Activated naive CD4-positive, alpha-beta T cell treated with anti-CD3 and anti-CD28 coated beads, Interleukin-2, amount 50 U/mL, for 24 hours (primary cell): ENCODE measurements at regions not wholly inside any gene's neighbourhood (a gene's known extent, or its start where the extent isn't known, plus 50 kb on each side); places are given as distances from the start of the nearest gene placed in this dataset.

Source experiments
- H3K27ac Mint-ChIP-seq: one replicate; pipeline ENCODE4 v1.8.0; 2021; ENCODE audit warnings: mild to moderate bottlenecking, mixed read lengths
- H3K27me3 Mint-ChIP-seq: one replicate; pipeline ENCODE4 v1.8.0; 2021; ENCODE audit warnings: mixed read lengths
- H3K36me3 Mint-ChIP-seq: one replicate; pipeline ENCODE4 v1.8.0; 2021; ENCODE audit warnings: mixed read lengths
- H3K4me1 Mint-ChIP-seq: one replicate; pipeline ENCODE4 v1.8.0; 2021; ENCODE audit warnings: mixed read lengths
- H3K4me3 Mint-ChIP-seq: one replicate; pipeline ENCODE4 v1.8.0; 2021; ENCODE audit warnings: mild to moderate bottlenecking, mixed read lengths
- H3K9me3 Mint-ChIP-seq: one replicate; pipeline ENCODE4 v1.8.0; 2021; ENCODE audit warnings: mixed read lengths

GRCh38 chr5:117461966-117462365 is 887.3 kb upstream of the SEMA6A start:
- no peaks in the 10 kb centered on the region for H3K9me3 Mint-ChIP-seq
- H3K4me1 Mint-ChIP-seq, result no peaks in the 10 kb centered on the region
- no peak overlapping the region for H3K27ac Mint-ChIP-seq
- H3K4me3 Mint-ChIP-seq, result no peak overlapping the region
- no peaks in the 10 kb centered on the region for H3K27me3 Mint-ChIP-seq
- no peaks in the 10 kb centered on the region for H3K36me3 Mint-ChIP-seq

GRCh38 chr5:117461403-117461802 is 886.8 kb upstream of the SEMA6A start:
- no peaks in the 10 kb centered on the region for H3K27me3 Mint-ChIP-seq
- no peaks in the 10 kb centered on the region for H3K4me1 Mint-ChIP-seq
- no peaks in the 10 kb centered on the region for H3K36me3 Mint-ChIP-seq

GRCh38 chr5:117457656-117458055 is 883.0 kb upstream of the SEMA6A start:
- no peaks in the 10 kb centered on the region for H3K9me3 Mint-ChIP-seq
- H3K27me3 Mint-ChIP-seq, result peaks cover 3% of the 10 kb centered on the region
- H3K36me3 Mint-ChIP-seq, result no peaks in the 10 kb centered on the region
- H3K4me1 Mint-ChIP-seq, result peaks cover 3% of the 10 kb centered on the region
- H3K27ac Mint-ChIP-seq, result no peak overlapping the region
- H3K4me3 Mint-ChIP-seq, result no peak overlapping the region

More at GRCh38 chr5:117461403-117461802, 886.8 kb upstream of the SEMA6A start:
- no peak overlapping the region for H3K4me3 Mint-ChIP-seq
- no peak overlapping the region for H3K27ac Mint-ChIP-seq
- H3K9me3 Mint-ChIP-seq, result no peaks in the 10 kb centered on the region

- H3K9me3 Mint-ChIP-seq, result no peaks in the 10 kb centered on the region
- H3K4me3 Mint-ChIP-seq, result no peak overlapping the region
- H3K27me3 Mint-ChIP-seq, result peaks cover 3% of the 10 kb centered on the region
- peaks cover 3% of the 10 kb centered on the region for H3K4me1 Mint-ChIP-seq
- no peaks in the 10 kb centered on the region for H3K36me3 Mint-ChIP-seq
- no peak overlapping the region for H3K27ac Mint-ChIP-seq
These were observed 882.3 kb upstream of the SEMA6A start for GRCh38 chr5:117456866-117457470.

- Mint-ChIP-seq H3K27ac (no peak overlapping the region), H3K4me3 (no peak overlapping the region), H3K4me1 (peaks cover 3% of the 10 kb centered on the region), H3K27me3 (peaks cover 3% of the 10 kb centered on the region), H3K36me3 (no peaks in the 10 kb centered on the region), H3K9me3 (no peaks in the 10 kb centered on the region)
These were observed 880.9 kb upstream of the SEMA6A start for GRCh38 chr5:117455236-117456233.

GRCh38 chr5:117454716-117455212 is 880.1 kb upstream of the SEMA6A start:
- Mint-ChIP-seq H3K9me3 (no peaks in the 10 kb centered on the region), H3K27me3 (peaks cover 3% of the 10 kb centered on the region), H3K4me3 (no peak overlapping the region), H3K36me3 (no peaks in the 10 kb centered on the region), H3K4me1 (peaks cover 3% of the 10 kb centered on the region), H3K27ac (no peak overlapping the region)

GRCh38 chr5:117436846-117437245 is 862.2 kb upstream of the SEMA6A start:
- no peak overlapping the region for H3K27ac Mint-ChIP-seq
- H3K36me3 Mint-ChIP-seq, result no peaks in the 10 kb centered on the region
- no peaks in the 10 kb centered on the region for H3K4me1 Mint-ChIP-seq

GRCh38 chr5:117435203-117435602 is 860.6 kb upstream of the SEMA6A start:
- H3K4me1 Mint-ChIP-seq, result no peaks in the 10 kb centered on the region
- peaks cover 8% of the 10 kb centered on the region for H3K9me3 Mint-ChIP-seq
- no peaks in the 10 kb centered on the region for H3K27me3 Mint-ChIP-seq
- H3K36me3 Mint-ChIP-seq, result no peaks in the 10 kb centered on the region
- H3K4me3 Mint-ChIP-seq, result no peak overlapping the region
- no peak overlapping the region for H3K27ac Mint-ChIP-seq

More at GRCh38 chr5:117436846-117437245, 862.2 kb upstream of the SEMA6A start:
- no peaks in the 10 kb centered on the region for H3K27me3 Mint-ChIP-seq
- H3K9me3 Mint-ChIP-seq, result peaks cover 8% of the 10 kb centered on the region
- no peak overlapping the region for H3K4me3 Mint-ChIP-seq

GRCh38 chr5:117434254-117434653 is 859.6 kb upstream of the SEMA6A start:
- peaks cover 8% of the 10 kb centered on the region for H3K9me3 Mint-ChIP-seq

GRCh38 chr5:117433818-117434217 is 859.2 kb upstream of the SEMA6A start:
- Mint-ChIP-seq H3K4me1 (no peaks in the 10 kb centered on the region), H3K27ac (no peak overlapping the region), H3K4me3 (no peak overlapping the region), H3K36me3 (no peaks in the 10 kb centered on the region), H3K27me3 (no peaks in the 10 kb centered on the region), H3K9me3 (peaks cover 7% of the 10 kb centered on the region)

More at GRCh38 chr5:117434254-117434653, 859.6 kb upstream of the SEMA6A start:
- Mint-ChIP-seq H3K27me3 (no peaks in the 10 kb centered on the region), H3K4me3 (no peak overlapping the region), H3K4me1 (no peaks in the 10 kb centered on the region), H3K36me3 (no peaks in the 10 kb centered on the region), H3K27ac (no peak overlapping the region)

GRCh38 chr5:117431091-117431490 is 856.5 kb upstream of the SEMA6A start:
- H3K36me3 Mint-ChIP-seq, result no peaks in the 10 kb centered on the region
- H3K27me3 Mint-ChIP-seq, result no peaks in the 10 kb centered on the region
- H3K4me3 Mint-ChIP-seq, result no peak overlapping the region
- H3K27ac Mint-ChIP-seq, result no peak overlapping the region
- no peaks in the 10 kb centered on the region for H3K4me1 Mint-ChIP-seq
- peaks cover 4% of the 10 kb centered on the region for H3K9me3 Mint-ChIP-seq

- H3K27ac Mint-ChIP-seq, result no peak overlapping the region
- no peaks in the 10 kb centered on the region for H3K36me3 Mint-ChIP-seq
- no peaks in the 10 kb centered on the region for H3K27me3 Mint-ChIP-seq
- no peaks in the 10 kb centered on the region for H3K4me1 Mint-ChIP-seq
- H3K4me3 Mint-ChIP-seq, result no peak overlapping the region
- peaks cover 7% of the 10 kb centered on the region for H3K9me3 Mint-ChIP-seq
These were observed 850.5 kb upstream of the SEMA6A start for GRCh38 chr5:117425163-117425562.

- Mint-ChIP-seq H3K4me3 (no peak overlapping the region), H3K9me3 (peaks cover 7% of the 10 kb centered on the region), H3K36me3 (no peaks in the 10 kb centered on the region), H3K27ac (no peak overlapping the region), H3K27me3 (no peaks in the 10 kb centered on the region), H3K4me1 (no peaks in the 10 kb centered on the region)
These were observed 849.9 kb upstream of the SEMA6A start for GRCh38 chr5:117424559-117424958.

GRCh38 chr5:117417501-117417900 is 842.9 kb upstream of the SEMA6A start:
- H3K4me3 Mint-ChIP-seq, result no peak overlapping the region
- no peaks in the 10 kb centered on the region for H3K27me3 Mint-ChIP-seq
- peaks cover 13% of the 10 kb centered on the region for H3K9me3 Mint-ChIP-seq
- no peaks in the 10 kb centered on the region for H3K4me1 Mint-ChIP-seq
- no peak overlapping the region for H3K27ac Mint-ChIP-seq
- H3K36me3 Mint-ChIP-seq, result no peaks in the 10 kb centered on the region

GRCh38 chr5:117414926-117415325 is 840.3 kb upstream of the SEMA6A start:
- Mint-ChIP-seq H3K36me3 (no peaks in the 10 kb centered on the region), H3K4me1 (no peaks in the 10 kb centered on the region), H3K27ac (no peak overlapping the region), H3K27me3 (no peaks in the 10 kb centered on the region), H3K9me3 (peaks cover 6% of the 10 kb centered on the region), H3K4me3 (no peak overlapping the region)

GRCh38 chr5:117411701-117412100 is 837.1 kb upstream of the SEMA6A start:
- Mint-ChIP-seq H3K36me3 (no peaks in the 10 kb centered on the region), H3K9me3 (peaks cover 6% of the 10 kb centered on the region), H3K4me3 (no peak overlapping the region), H3K4me1 (no peaks in the 10 kb centered on the region), H3K27me3 (no peaks in the 10 kb centered on the region), H3K27ac (no peak overlapping the region)
